ENCODE measurements at regions not wholly inside any gene's neighbourhood (a gene's known extent, or its start where the extent isn't known, plus 50 kb on each side); places are given as distances from the start of the nearest gene placed in this dataset.
"Not testable (repeated sequence)": the region's sequence is repeated elsewhere in the genome, so short reads cannot be mapped to it uniquely, and the experiment has no call there.

DNA sequence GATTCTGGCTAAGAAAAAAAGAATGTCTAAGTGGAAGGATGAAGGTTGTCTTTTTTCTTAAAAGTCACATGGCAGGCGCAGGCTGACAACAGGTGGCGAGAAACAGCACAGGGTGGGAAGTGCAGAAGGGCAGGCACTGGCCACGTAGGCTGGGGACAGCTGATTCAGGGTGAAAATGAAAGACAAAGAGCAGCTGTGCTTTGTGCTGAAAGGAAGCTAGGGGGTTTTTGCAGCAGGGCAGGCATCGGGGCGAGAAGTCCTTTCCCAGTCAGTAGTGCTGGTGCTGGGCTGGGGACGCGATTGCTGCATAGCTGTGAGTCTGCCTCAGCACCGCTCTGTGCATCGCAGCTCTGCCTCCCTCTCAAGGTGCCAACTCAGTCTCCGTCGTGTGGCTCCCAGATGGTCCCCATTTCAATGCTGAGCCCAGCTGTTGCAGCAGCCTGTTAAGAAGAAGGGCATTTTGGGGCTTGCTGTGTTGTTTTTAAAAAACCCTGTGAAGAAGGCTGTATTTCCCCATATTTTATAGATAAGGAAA is 183.1 kb upstream of the CCL2 start:
- TF ChIP-seq, protein P1, sequence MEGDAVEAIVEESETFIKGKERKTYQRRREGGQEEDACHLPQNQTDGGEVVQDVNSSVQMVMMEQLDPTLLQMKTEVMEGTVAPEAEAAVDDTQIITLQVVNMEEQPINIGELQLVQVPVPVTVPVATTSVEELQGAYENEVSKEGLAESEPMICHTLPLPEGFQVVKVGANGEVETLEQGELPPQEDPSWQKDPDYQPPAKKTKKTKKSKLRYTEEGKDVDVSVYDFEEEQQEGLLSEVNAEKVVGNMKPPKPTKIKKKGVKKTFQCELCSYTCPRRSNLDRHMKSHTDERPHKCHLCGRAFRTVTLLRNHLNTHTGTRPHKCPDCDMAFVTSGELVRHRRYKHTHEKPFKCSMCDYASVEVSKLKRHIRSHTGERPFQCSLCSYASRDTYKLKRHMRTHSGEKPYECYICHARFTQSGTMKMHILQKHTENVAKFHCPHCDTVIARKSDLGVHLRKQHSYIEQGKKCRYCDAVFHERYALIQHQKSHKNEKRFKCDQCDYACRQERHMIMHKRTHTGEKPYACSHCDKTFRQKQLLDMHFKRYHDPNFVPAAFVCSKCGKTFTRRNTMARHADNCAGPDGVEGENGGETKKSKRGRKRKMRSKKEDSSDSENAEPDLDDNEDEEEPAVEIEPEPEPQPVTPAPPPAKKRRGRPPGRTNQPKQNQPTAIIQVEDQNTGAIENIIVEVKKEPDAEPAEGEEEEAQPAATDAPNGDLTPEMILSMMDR (IDR thresholded peaks at IDR 0.05) = no peak
- Mint-ChIP-seq H3K4me3 (no peak overlapping the region), H3K9me3 (peaks cover 6% of the 10 kb centered on the region), H3K4me1 (no peaks in the 10 kb centered on the region), H3K36me3 (ENCODE audit: low read depth) (no peaks in the 10 kb centered on the region), H3K27me3 (peaks cover 2% of the 10 kb centered on the region), H3K27ac (no peak overlapping the region)
- intact Hi-C loops (cut with micrococcal nuclease) = no loop called here
- ATAC-seq (ENCODE audit: low read depth) (no peak), DNase-seq (no peak)
- ChIA-PET CTCF (no interaction called here), POLR2A (no interaction called here)

DNA sequence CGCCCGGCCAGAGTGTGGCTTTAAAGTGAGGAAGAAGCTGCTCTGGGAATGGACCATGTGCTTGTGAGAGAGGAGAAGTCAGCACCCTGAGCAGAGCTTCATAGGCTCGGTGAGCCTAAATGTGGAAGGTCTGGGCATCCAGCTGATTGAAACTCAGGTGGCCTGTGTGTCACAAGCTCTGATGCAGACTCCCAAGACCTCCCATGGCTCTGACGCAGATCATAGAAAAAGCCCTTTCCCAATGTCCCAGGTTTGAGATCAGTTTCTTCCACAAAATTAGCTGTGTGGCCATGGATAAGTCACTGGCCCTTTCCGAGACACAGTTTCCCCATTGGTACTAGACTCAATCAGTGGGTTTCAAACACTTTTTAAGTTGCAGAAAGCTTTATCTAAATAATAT is 180.0 kb upstream of the CCL2 start:
- DNase-seq = no peak
- no peak overlapping the region for H3K27ac Mint-ChIP-seq
- ATAC-seq (ENCODE audit: low read depth) = no peak
- H3K4me3 Mint-ChIP-seq = no peak overlapping the region
- peaks cover 5% of the 10 kb centered on the region for H3K27me3 Mint-ChIP-seq
- ChIA-PET CTCF (no interaction called here), POLR2A (no interaction called here)
- intact Hi-C loops (cut with micrococcal nuclease) = no loop called here
- TF ChIP-seq, protein P1 (IDR thresholded peaks at IDR 0.05) = no peak
- H3K36me3 Mint-ChIP-seq (ENCODE audit: low read depth) = no peaks in the 10 kb centered on the region
- H3K4me1 Mint-ChIP-seq = no peaks in the 10 kb centered on the region
- H3K9me3 Mint-ChIP-seq = peaks cover 6% of the 10 kb centered on the region

DNA sequence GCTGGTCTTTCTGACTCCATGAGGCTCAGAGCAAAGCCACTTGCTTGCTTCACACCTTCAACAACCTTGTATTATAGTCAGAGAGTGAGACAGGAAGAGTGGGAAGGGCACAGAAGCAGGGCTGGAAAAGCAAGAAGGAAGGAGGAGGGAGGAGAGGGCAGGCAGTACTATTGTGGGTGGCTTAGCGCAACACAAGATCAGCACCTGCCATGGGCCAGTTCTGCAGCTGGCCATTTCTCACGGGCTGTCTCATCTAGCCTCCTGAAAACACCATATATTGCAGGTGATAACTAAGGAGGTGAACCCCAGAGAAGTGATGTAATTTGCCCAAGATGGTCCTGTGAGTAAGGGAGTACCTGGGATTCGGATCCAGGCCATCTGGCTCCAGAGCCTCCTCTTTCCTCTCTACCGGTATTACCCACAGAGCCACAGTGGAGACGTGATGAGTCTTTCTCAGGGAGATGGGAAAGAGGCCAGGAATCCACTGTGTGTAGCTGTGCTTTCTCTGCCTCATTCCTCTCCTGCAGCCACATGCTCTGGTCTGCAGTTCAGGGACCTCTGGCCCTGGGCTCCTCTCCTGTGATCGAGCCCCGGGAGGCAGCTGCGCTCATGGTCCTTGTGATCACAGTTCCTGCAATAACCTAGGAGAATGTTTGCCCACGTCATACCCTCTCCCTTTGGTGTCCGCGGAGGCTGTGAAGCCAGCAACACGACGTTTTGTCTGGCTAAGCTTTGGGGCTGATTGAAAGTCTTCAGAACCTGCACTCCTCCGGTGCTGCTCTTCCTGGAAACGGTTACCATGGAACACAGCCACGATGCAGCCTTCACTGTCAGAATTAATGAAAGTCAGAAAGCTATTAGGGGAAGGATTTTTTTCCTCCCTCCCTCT is 178.1 kb upstream of the CCL2 start:
- Mint-ChIP-seq H3K27me3 (peaks cover 5% of the 10 kb centered on the region), H3K9me3 (peaks cover 2% of the 10 kb centered on the region), H3K27ac (no peak overlapping the region), H3K4me3 (no peak overlapping the region), H3K36me3 (ENCODE audit: low read depth) (no peaks in the 10 kb centered on the region), H3K4me1 (no peaks in the 10 kb centered on the region)
- intact Hi-C loops (cut with micrococcal nuclease) = no loop called here
- TF ChIP-seq, protein P1 (IDR thresholded peaks at IDR 0.05) = no peak
- ATAC-seq (ENCODE audit: low read depth) = no peak
- ChIA-PET CTCF (no interaction called here), POLR2A (no interaction called here)
- no peak for DNase-seq

DNA sequence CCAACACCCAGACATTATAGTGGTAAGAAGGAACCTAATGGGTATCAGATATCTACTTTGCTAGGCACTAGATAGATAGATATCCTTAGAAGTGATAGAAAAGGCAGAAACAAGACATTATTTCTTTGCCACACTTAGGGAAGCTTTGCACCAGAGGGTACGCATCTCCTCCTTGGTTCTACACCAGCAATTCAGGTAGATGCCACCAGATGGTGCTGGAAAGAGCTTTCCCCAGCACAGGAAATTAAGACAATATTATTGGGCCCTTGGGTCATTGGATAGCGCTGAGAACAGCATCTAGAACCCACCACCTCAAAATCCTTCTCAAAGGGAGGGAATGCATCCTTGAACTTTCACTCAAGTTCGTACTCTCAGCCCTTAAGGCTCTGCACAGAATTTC is 173.8 kb upstream of the CCL2 start:
- ATAC-seq (ENCODE audit: low read depth) (no peak), DNase-seq (no peak)
- ChIA-PET CTCF (no interaction called here), POLR2A (no interaction called here)
- intact Hi-C loops (cut with micrococcal nuclease) = no loop called here
- no peak overlapping the region for H3K27ac Mint-ChIP-seq
- H3K36me3 Mint-ChIP-seq (ENCODE audit: low read depth) = no peaks in the 10 kb centered on the region
- no peak overlapping the region for H3K4me3 Mint-ChIP-seq
- TF ChIP-seq, protein P1 (IDR thresholded peaks at IDR 0.05) = no peak
- no peaks in the 10 kb centered on the region for H3K4me1 Mint-ChIP-seq
- no peaks in the 10 kb centered on the region for H3K9me3 Mint-ChIP-seq
- peaks cover 3% of the 10 kb centered on the region for H3K27me3 Mint-ChIP-seq

DNA sequence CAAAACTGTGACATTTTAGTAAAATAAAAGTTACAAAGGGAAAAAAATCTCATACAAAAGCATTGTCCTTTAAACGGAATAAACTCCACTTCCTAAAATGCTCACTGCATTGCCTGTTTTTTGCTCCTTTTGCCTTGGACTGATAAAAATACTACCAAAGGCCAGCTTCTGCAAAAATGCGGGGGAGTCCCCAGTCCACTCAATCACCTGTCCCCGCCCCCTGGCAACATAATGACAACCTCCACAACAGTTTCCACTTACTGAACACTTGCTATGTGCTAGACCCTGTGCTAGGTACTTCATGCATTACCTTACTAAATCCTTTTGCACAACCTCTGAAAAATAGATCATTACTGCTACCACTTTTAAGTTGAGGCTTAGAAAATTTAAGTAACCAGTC is 172.7 kb upstream of the CCL2 start:
- ChIA-PET CTCF (no interaction called here), POLR2A (no interaction called here)
- no peak for ATAC-seq (ENCODE audit: low read depth)
- TF ChIP-seq, protein P1 (IDR thresholded peaks at IDR 0.05) = no peak
- H3K9me3 Mint-ChIP-seq = no peaks in the 10 kb centered on the region
- intact Hi-C loops (cut with micrococcal nuclease) = no loop called here
- no peaks in the 10 kb centered on the region for H3K4me1 Mint-ChIP-seq
- no peak overlapping the region for H3K4me3 Mint-ChIP-seq
- H3K27ac Mint-ChIP-seq = no peak overlapping the region
- no peak for DNase-seq
- H3K27me3 Mint-ChIP-seq = peaks cover 3% of the 10 kb centered on the region
- no peaks in the 10 kb centered on the region for H3K36me3 Mint-ChIP-seq (ENCODE audit: low read depth)

DNA sequence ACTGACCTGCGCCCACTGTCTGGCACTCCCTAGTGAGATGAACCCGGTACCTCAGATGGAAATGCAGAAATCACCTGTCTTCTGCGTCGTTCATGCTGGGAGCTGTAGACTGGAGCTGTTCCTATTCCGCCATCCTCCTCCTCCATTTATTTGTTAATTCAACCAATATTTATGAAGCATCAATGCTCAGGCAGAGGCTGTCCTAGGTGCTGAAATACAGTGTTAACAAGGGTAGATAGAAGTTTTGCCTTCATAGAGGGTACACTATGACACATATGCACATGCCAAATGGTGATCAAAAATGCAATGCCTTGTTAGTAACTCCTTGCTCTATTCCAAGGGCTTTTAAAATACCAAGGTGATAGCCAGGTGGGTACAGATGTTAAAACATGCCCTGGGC is 166.0 kb upstream of the CCL2 start:
- H3K4me1 Mint-ChIP-seq; ATAC-seq (ENCODE audit: low read depth); H3K36me3 Mint-ChIP-seq (ENCODE audit: low read depth); CTCF ChIA-PET; DNase-seq; H3K9me3 Mint-ChIP-seq; POLR2A ChIA-PET; H3K27ac Mint-ChIP-seq; H3K4me3 Mint-ChIP-seq; H3K27me3 Mint-ChIP-seq; intact Hi-C loops (cut with micrococcal nuclease): not testable (repeated sequence)

All from activated B cell treated with CpG ODN at 0.5 μM for 24 hours (primary cell).